GM08714 (cell line): ENCODE measurements at regions not wholly inside any gene's neighbourhood (a gene's known extent, or its start where the extent isn't known, plus 50 kb on each side); places are given as distances from the start of the nearest gene placed in this dataset.
"Not testable (repeated sequence)": the region's sequence is repeated elsewhere in the genome, so short reads cannot be mapped to it uniquely, and the experiment has no call there.

Source experiments
- H3K4me3 ChIP-seq: fragments of 200-500 bp; sonication (Bioruptor generic); 2 replicates; pipeline ENCODE4 v1.5.1; 2014; ENCODE audit warnings: mild to moderate bottlenecking, low read length, inconsistent platforms
- ZNF274 ChIP-seq: IDR thresholded peaks from 2 replicates; pipeline ENCODE4 v1.6.1; 2012; ENCODE audit warnings: mild to moderate bottlenecking, low read depth, low read length

- H3K4me3 ChIP-seq = no peak overlapping the region
- TF ChIP-seq ZNF274 = no peak
These were observed 79.8 kb upstream of the SGK1 start for GRCh38 chr6:134397676-134398075.

GRCh38 chr6:134394905-134395304 lies 77.0 kb upstream of the SGK1 start:
- no peak for TF ChIP-seq ZNF274
- no peak overlapping the region for H3K4me3 ChIP-seq

GRCh38 chr6:134394208-134394607 lies 76.3 kb upstream of the SGK1 start:
- no peak for TF ChIP-seq ZNF274
- no peak overlapping the region for H3K4me3 ChIP-seq

- no peak for TF ChIP-seq ZNF274
These were observed 73.3 kb upstream of the SGK1 start for GRCh38 chr6:134391205-134391604.

GRCh38 chr6:134389658-134390057 lies 71.7 kb upstream of the SGK1 start:
- TF ChIP-seq ZNF274 = no peak
- no peak overlapping the region for H3K4me3 ChIP-seq

More at GRCh38 chr6:134391205-134391604, 73.3 kb upstream of the SGK1 start:
- H3K4me3 ChIP-seq = no peak overlapping the region

GRCh38 chr6:134389129-134389528 lies 71.2 kb upstream of the SGK1 start:
- no peak for TF ChIP-seq ZNF274

GRCh38 chr6:134386482-134386881 lies 68.6 kb upstream of the SGK1 start:
- H3K4me3 ChIP-seq = not testable (repeated sequence)

More at GRCh38 chr6:134389129-134389528, 71.2 kb upstream of the SGK1 start:
- H3K4me3 ChIP-seq = no peak overlapping the region

GRCh38 chr6:134381959-134382358 lies 64.0 kb upstream of the SGK1 start:
- H3K4me3 ChIP-seq = no peak overlapping the region
- no peak for TF ChIP-seq ZNF274

- no peak for TF ChIP-seq ZNF274
- H3K4me3 ChIP-seq = no peak overlapping the region
These were observed 61.7 kb upstream of the SGK1 start for GRCh38 chr6:134379599-134379998.

- no peak overlapping the region for H3K4me3 ChIP-seq
- TF ChIP-seq ZNF274 = no peak
These were observed 61.2 kb upstream of the SGK1 start for GRCh38 chr6:134379076-134379475.

GRCh38 chr6:134378426-134378825 lies 60.5 kb upstream of the SGK1 start:
- TF ChIP-seq ZNF274 = no peak

GRCh38 chr6:134376785-134377184 lies 58.9 kb upstream of the SGK1 start:
- no peak for TF ChIP-seq ZNF274
- no peak overlapping the region for H3K4me3 ChIP-seq

More at GRCh38 chr6:134378426-134378825, 60.5 kb upstream of the SGK1 start:
- H3K4me3 ChIP-seq = no peak overlapping the region

GRCh38 chr6:134375220-134375580 lies 57.3 kb upstream of the SGK1 start:
- no peak overlapping the region for H3K4me3 ChIP-seq
- TF ChIP-seq ZNF274 = no peak

GRCh38 chr6:134374491-134375219 lies 56.7 kb upstream of the SGK1 start:
- TF ChIP-seq ZNF274 = no peak
- no peak overlapping the region for H3K4me3 ChIP-seq

GRCh38 chr6:134373993-134374392 lies 56.1 kb upstream of the SGK1 start:
- TF ChIP-seq ZNF274 = no peak

GRCh38 chr6:134373282-134373922 lies 55.5 kb upstream of the SGK1 start:
- H3K4me3 ChIP-seq = no peak overlapping the region
- no peak for TF ChIP-seq ZNF274

More at GRCh38 chr6:134373993-134374392, 56.1 kb upstream of the SGK1 start:
- H3K4me3 ChIP-seq = no peak overlapping the region
